HG02759 (cell line): ENCODE measurements at regions not wholly inside any gene's neighbourhood (a gene's known extent, or its start where the extent isn't known, plus 50 kb on each side); places are given as distances from the start of the nearest gene placed in this dataset.

Experiments used
- ATAC-seq: cut with Tn5 transposase; IDR thresholded peaks from one replicate; pipeline ENCODE4 v1.9.1; 2021; ENCODE audit warnings: mild to moderate bottlenecking, moderate library complexity; ENCODE audit not compliant: unreplicated experiment

DNA sequence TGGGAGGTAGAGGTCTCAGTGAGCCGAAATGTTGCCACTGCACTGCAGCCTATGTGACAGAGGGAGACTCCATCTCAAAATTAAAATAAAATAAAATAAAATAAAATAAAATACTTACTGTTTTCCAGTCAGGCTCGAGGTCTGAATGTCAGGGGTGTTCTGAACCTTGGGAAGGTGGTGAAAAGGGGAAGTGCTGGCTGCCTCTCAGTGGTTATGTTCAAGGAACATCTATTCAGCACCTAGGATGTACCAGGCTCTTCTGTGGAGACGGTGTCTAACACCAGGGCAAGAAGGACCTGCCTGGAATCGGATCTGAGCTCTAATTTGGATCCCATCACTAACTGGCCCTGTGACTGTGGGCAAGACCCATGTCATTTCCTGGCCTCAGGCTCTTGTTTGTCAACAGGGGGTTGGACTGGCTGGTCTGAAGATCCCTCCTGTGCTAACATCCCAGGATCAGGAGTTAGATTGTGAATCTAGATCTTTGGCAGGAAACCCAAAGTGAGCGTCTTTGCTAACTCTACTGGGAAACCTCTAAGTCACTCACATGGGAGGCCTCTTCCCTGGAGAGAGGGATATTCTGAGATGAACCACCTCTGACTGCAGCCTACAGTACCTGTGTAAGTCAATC is 63.4 kb upstream of the SIRPG start:
- ATAC-seq = no peak

DNA sequence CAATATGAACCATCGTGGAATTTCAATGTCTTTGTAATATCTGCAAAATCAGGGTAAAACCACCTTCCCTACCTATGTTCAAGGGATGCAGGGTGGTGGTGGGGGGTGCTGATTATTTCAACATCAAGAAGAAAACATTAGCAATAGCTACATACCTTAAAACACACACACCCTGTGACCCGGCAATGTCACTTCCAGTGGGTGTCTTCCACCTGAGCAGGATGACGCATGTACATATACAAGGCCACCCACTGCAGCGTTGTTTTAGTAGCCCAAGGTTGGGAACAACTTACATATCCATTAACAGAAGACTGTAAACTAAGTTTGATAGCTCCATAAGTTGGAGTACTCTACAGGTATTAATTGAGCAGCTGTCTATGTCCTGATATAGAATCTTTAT is 62.6 kb upstream of the SIRPG start:
- ATAC-seq = no peak

DNA sequence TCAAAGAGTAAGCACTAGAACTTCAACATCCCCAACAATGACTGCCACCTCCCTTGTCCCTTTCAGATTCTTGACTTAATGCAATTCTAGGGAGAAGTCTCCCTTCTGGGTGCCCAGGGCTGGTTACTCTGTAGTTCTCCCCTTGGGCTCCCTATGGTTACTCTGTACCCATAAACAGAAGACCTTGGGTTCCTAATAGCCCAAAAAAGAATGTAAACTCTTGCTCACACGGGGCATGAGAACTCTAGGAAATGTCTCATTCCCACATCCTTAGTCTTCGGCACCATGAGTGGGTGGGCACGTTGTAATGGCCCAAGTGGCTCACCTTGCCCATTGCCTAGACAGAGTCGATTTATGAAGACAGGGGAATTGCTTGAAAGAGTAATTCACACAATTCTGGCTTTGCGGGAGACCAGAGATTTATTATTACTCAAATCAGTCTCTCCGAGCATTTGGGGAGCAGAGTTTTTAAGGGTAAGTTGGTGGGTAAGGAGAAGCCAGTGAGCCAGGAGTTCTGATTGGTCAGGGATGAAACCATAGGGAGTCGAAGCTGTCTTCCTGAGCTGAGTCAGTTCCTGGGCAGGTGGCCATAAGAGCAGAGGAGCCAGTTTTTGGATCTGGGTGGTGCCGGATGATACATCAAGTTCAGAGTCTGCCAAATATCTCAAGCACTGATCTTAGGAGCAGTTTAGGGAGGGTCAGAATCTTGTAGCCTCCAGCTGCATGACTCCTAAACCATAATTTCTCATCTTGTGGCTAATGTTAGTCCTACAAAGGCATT is 61.2 kb upstream of the SIRPG start:
- ATAC-seq = no peak

DNA sequence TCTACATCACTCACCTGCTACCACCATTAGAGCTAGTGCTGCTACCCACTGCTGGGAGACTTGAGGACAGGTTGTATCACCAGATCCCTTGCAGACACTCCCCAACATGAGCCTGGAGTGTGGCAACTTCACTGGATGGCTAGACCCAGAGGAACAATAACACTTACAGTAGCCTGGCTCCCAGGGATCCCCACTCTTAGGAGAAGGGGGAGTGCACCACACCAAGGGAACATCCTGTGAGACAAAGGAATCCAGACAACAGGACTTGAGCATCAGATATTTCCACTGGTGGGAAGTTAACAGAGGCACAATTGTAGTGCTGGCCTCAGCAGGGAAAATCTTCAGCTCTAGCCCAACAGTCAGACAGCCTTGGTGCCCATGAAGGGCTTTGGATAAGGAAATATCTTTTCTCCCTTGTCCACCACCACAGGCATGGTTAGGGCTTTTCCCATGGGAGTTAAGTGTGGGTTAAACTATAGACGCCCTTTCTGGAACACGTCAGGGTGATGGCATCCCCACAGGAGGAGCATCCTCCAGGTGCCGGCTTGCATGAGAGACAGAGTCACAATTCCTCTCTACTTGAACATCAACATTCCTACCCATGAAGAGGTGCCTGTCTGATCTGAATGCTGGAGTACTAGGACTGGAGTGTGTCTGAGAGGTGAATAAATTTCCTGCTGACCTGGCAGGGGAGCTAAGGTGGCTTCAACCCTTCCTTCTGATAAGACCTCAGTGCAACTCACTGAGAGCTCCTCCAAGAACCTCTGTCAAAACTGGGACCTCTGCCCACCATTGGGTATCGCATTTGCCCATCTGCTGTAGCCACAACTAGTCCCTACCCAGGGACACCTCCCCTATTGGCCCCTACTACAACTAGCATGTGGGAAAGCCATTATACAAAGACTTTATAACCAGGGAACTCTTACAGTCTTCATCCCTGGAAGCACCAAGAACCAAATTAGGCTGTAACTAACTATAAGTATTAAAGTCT is 55.4 kb upstream of the SIRPG start:
- no peak for ATAC-seq

DNA sequence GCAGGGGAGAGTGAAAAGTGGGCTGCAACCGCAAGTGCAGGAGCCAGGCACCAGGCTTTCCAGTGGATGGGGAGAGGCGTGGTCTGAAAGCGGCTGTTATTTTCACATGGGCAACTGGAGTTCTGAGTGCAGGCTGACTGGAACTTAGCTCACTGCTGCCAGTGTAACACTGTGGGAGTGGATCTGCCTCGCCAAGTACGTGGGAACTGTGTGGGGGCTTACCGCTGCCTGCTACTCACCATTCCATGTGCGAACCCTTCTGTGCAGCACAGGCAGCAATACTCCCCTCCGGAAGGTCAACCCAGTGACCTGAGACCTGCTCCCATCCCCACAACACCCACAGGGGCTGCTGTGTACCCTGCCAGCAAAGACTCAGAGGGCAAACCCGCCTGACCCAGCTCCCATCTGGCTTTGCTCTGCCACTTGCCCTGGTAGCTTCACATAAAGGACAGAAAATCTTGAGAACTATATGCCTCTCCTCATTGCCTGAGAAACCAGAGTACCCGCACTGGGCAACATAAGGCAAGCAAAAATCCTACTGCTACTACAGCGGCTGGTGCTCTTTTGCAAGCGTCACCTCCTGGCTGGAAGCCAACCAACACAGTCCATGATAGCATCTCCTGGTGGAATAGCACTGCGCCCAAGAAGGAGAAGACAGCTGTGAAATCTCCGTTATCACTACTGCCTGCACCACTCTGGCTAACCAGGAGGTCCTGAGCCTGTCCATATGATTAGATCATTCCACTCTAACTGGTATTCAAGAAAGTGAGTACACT is 54.4 kb upstream of the SIRPG start:
- ATAC-seq = no peak

DNA sequence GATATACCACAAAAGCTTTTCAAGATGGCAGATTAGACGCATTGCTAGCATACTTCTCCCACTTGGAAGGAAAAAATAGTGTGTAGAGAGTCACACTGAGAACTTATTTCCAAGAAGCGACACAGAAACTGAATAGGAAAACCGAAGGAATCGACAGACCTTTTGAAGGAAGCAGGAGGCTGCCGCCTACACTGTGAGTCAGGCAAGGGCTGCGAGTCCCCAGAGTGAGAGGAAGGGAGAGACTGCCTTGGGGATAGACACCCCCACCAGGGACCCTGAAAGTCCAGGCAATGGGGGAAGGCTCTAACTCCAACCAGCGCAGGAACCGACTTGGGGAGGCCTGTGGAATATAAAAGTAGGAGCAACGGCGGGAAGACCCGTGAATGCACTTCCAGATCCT is 53.7 kb upstream of the SIRPG start:
- no peak for ATAC-seq

DNA sequence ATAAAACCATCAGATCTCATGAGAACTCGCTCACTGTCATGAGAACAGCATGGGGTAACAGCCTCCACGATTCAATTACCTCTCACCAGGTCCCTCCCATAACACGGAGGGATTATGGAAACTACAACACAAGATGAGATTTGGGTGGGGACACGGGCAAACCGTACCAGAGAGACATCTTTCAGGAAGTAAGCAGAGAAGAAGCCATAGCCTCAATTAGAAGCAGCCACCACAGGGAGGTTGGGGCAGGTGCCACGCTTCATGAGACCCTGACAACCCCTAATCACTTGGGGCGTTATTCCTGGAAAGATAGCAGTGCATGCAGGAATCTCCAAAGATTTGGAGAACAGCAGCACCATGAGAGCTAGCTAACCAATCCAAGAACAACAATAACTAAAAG is 52.9 kb upstream of the SIRPG start:
- no peak for ATAC-seq

DNA sequence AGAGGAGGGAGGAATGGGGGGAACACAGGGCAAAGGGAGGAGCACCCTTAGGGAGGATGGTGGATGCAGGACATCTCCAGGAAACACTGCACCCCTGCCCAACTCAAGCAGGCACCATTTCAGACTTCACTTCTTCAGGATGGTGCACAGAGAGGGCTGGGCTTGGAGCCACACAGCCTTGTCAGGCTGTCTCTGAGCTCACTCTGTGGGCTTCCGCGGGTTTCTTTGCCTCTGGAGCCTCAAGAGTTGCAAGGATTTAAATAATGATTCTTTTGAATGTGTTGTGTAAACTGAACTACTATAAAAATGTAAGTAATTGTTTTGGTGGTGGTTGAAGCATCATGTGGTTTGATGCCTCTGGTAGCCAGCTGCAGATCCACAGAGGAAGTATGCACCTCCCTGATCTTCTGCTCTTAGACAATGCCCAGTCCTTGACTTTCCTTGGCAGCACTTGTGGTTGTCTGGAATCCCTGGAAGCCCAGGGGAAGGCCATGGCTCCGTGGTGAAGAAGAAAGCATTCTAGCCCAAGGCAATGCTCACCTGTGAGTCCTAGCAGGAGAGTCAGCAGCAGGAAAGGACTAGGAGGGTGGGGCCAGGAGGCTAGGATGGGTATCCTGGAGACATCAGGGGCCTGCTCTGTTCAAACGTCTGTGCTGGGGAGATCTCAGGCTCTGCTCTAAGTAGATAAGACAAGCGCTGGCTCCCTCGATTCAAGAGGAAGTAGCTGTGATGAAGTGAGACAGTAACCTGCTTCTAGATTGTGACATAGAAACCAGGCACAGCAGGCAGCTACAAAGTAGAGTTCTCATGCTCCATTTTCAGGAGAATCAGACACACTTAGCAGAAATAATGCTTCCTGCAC is 50.2 kb upstream of the SIRPG start:
- ATAC-seq = no peak
